VCaP (cell line): ENCODE measurements at regions not wholly inside any gene's neighbourhood (a gene's known extent, or its start where the extent isn't known, plus 50 kb on each side); places are given as distances from the start of the nearest gene placed in this dataset.
A peak's percentile ranks its signal among the peaks of the same experiment; 100 is the strongest.

Experiments
- H3K27ac ChIP-seq: fragments of 450-650 bp; 2 replicates; pipeline ENCODE4 v1.5.1; 2017
- CTCF ChIP-seq: fragments of 450-650 bp; conservative IDR thresholded peaks from 2 replicates; pipeline ENCODE4 v1.5.1; 2017; ENCODE audit warnings: mild to moderate bottlenecking, moderate library complexity

GRCh38 chr2:223226264-223226663 is 174.3 kb downstream of the KCNE4 start:
- no peak overlapping the region for H3K27ac ChIP-seq
- no peak for TF ChIP-seq CTCF

- no peak overlapping the region for H3K27ac ChIP-seq
- TF ChIP-seq CTCF, result no peak
Measured at GRCh38 chr2:223227338-223227737, 175.3 kb downstream of the KCNE4 start.

GRCh38 chr2:223228871-223229270 is 176.9 kb downstream of the KCNE4 start:
- no peak for TF ChIP-seq CTCF
- no peak overlapping the region for H3K27ac ChIP-seq

- TF ChIP-seq CTCF, result no peak
- H3K27ac ChIP-seq, result peak overlapping the region; percentile 28; the same call in 1 of the 2 replicates
Measured at GRCh38 chr2:223230352-223230751, 178.4 kb downstream of the KCNE4 start.

- TF ChIP-seq CTCF, result no peak
- H3K27ac ChIP-seq, result no peak overlapping the region
Measured at GRCh38 chr2:223232285-223232684, 180.3 kb downstream of the KCNE4 start.

- no peak overlapping the region for H3K27ac ChIP-seq
- TF ChIP-seq CTCF, result no peak
Measured at GRCh38 chr2:223232896-223233295, 180.9 kb downstream of the KCNE4 start.

GRCh38 chr2:223235986-223236385 is 184.0 kb downstream of the KCNE4 start:
- H3K27ac ChIP-seq, result no peak overlapping the region
- TF ChIP-seq CTCF, result no peak

GRCh38 chr2:223238301-223238700 is 186.3 kb downstream of the KCNE4 start:
- TF ChIP-seq CTCF, result no peak
- no peak overlapping the region for H3K27ac ChIP-seq
